ENCODE measurements at regions not wholly inside any gene's neighbourhood (a gene's known extent, or its start where the extent isn't known, plus 50 kb on each side); places are given as distances from the start of the nearest gene placed in this dataset.

DNA sequence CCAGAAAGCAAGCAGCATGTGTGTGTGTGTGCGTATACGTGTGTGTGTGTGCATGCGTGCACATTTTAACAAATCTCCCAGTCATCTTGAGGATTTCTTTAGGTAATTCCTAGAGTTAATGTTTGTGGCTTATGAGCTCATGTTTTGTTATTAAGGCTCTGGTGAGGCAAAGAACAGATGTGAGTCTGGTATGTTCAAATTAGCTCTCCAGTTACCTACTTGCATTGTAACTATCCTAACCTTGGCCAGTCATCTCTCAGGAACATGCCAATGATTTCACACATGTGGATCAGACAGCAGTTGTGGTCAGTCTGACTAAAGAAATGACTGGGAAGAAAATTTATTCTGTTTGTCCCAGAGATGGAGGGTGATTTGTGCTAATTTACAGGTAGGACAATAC is 163.1 kb downstream of the IZUMO3 start:
- H3K9me3 ChIP-seq (ENCODE audit: control insufficient read depth, low read depth, low read length), result no peaks in the 10 kb centered on the region
- H3K27me3 ChIP-seq (ENCODE audit: control insufficient read depth, extremely low read depth, insufficient read depth, low read length), result no peaks in the 10 kb centered on the region
- H3K79me2 ChIP-seq (ENCODE audit: control insufficient read depth, insufficient read depth, low read length), result no peaks in the 10 kb centered on the region
- no peaks in the 10 kb centered on the region for H4K20me1 ChIP-seq (ENCODE audit: control insufficient read depth, extremely low read depth, insufficient read depth, low read length)
- H2AFZ ChIP-seq (ENCODE audit: control insufficient read depth, low read length), result no peak overlapping the region
- H3K4me2 ChIP-seq (ENCODE audit: control insufficient read depth, extremely low read depth, insufficient read depth, low read depth, low read length), result no peak overlapping the region
- FAIRE-seq, result no peak
- no peak overlapping the region for H3K4me3 ChIP-seq (ENCODE audit: control insufficient read depth in 2 of 3, extremely low read depth in 1 of 3, insufficient read depth in 2 of 3, low read depth in 1 of 3, low read length in 3 of 3)
- DNase-seq (ENCODE audit: low read depth, low spot score), result no peak
- H3K9ac ChIP-seq (ENCODE audit: control insufficient read depth, extremely low read depth, insufficient read depth, low read length), result no peak overlapping the region
- no peaks in the 10 kb centered on the region for H3K36me3 ChIP-seq (ENCODE audit: control insufficient read depth in 2 of 2, extremely low read depth in 1 of 2, insufficient read depth in 2 of 2, low read length in 2 of 2)
- no peak overlapping the region for H3K27ac ChIP-seq (ENCODE audit: control insufficient read depth, insufficient read depth, low read length)
- dilution Hi-C loops (cut with MboI; ENCODE audit: extremely low pct_ligation_motif_present, low sequenced_read_pairs), result no loop called here
- H3K9me1 ChIP-seq (ENCODE audit: control insufficient read depth, extremely low read depth, insufficient read depth, low read length), result no peaks in the 10 kb centered on the region
- H3K4me1 ChIP-seq (ENCODE audit: control insufficient read depth, extremely low read depth, insufficient read depth, low read length), result no peaks in the 10 kb centered on the region
- TF ChIP-seq EZH2 (IDR thresholded peaks at IDR 0.05; ENCODE audit: low read length), result no peak
- TF ChIP-seq, protein P1, sequence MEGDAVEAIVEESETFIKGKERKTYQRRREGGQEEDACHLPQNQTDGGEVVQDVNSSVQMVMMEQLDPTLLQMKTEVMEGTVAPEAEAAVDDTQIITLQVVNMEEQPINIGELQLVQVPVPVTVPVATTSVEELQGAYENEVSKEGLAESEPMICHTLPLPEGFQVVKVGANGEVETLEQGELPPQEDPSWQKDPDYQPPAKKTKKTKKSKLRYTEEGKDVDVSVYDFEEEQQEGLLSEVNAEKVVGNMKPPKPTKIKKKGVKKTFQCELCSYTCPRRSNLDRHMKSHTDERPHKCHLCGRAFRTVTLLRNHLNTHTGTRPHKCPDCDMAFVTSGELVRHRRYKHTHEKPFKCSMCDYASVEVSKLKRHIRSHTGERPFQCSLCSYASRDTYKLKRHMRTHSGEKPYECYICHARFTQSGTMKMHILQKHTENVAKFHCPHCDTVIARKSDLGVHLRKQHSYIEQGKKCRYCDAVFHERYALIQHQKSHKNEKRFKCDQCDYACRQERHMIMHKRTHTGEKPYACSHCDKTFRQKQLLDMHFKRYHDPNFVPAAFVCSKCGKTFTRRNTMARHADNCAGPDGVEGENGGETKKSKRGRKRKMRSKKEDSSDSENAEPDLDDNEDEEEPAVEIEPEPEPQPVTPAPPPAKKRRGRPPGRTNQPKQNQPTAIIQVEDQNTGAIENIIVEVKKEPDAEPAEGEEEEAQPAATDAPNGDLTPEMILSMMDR (optimal IDR thresholded peaks at IDR 0.05 in 1 of 3, IDR thresholded peaks at IDR 0.05 in 1 of 3, conservative IDR thresholded peaks at IDR 0.05 in 1 of 3; ENCODE audit: extremely low read depth in 1 of 3, insufficient read depth in 2 of 3, low read length in 3 of 3), result no peak

DNA sequence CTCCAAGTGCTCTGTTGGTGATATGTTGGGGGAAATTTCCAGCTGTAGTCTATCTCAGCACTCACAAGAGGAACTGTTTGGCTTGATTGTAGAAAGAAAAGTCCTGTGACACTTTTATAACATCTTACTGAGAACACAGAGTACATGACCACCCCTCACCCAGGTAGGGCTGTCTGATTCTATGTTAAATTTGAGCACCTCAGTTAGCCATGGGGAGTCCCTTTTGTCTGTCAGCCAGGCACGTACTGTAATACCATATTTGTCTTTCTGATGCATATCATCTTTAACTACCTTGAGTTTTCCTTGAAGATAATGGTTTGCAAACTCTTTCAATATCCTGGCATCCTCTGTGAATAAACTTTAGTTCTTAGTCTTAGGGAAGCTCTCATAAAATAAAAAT is 164.5 kb downstream of the IZUMO3 start:
- H3K9me1 ChIP-seq (ENCODE audit: control insufficient read depth, extremely low read depth, insufficient read depth, low read length), result no peaks in the 10 kb centered on the region
- dilution Hi-C loops (cut with MboI; ENCODE audit: extremely low pct_ligation_motif_present, low sequenced_read_pairs), result no loop called here

More for the DNA sequence above, 164.5 kb downstream of the IZUMO3 start:
- no peak overlapping the region for H3K4me3 ChIP-seq (ENCODE audit: control insufficient read depth in 2 of 3, extremely low read depth in 1 of 3, insufficient read depth in 2 of 3, low read depth in 1 of 3, low read length in 3 of 3)
- DNase-seq (ENCODE audit: low read depth, low spot score), result no peak
- TF ChIP-seq, protein P1 (optimal IDR thresholded peaks at IDR 0.05 in 1 of 3, IDR thresholded peaks at IDR 0.05 in 1 of 3, conservative IDR thresholded peaks at IDR 0.05 in 1 of 3; ENCODE audit: extremely low read depth in 1 of 3, insufficient read depth in 2 of 3, low read length in 3 of 3), result no peak
- H3K9ac ChIP-seq (ENCODE audit: control insufficient read depth, extremely low read depth, insufficient read depth, low read length), result no peak overlapping the region
- no peak overlapping the region for H3K27ac ChIP-seq (ENCODE audit: control insufficient read depth, insufficient read depth, low read length)
- no peaks in the 10 kb centered on the region for H3K79me2 ChIP-seq (ENCODE audit: control insufficient read depth, insufficient read depth, low read length)
- H2AFZ ChIP-seq (ENCODE audit: control insufficient read depth, low read length), result no peak overlapping the region
- no peaks in the 10 kb centered on the region for H4K20me1 ChIP-seq (ENCODE audit: control insufficient read depth, extremely low read depth, insufficient read depth, low read length)
- no peaks in the 10 kb centered on the region for H3K9me3 ChIP-seq (ENCODE audit: control insufficient read depth, low read depth, low read length)
- no peaks in the 10 kb centered on the region for H3K27me3 ChIP-seq (ENCODE audit: control insufficient read depth, extremely low read depth, insufficient read depth, low read length)
- no peaks in the 10 kb centered on the region for H3K4me1 ChIP-seq (ENCODE audit: control insufficient read depth, extremely low read depth, insufficient read depth, low read length)
- no peak for FAIRE-seq
- H3K36me3 ChIP-seq (ENCODE audit: control insufficient read depth in 2 of 2, extremely low read depth in 1 of 2, insufficient read depth in 2 of 2, low read length in 2 of 2), result no peaks in the 10 kb centered on the region
- H3K4me2 ChIP-seq (ENCODE audit: control insufficient read depth, extremely low read depth, insufficient read depth, low read depth, low read length), result no peak overlapping the region
